NCI-H82 (cell line): ENCODE measurements at regions not wholly inside any gene's neighbourhood (a gene's known extent, or its start where the extent isn't known, plus 50 kb on each side); places are given as distances from the start of the nearest gene placed in this dataset.

ENCODE experiments used
- DNase-seq: peaks from one replicate; lab custom pipeline; 2025; lab: John Stamatoyannopoulos, UW

GRCh38 chr2:76579911-76580310, 869.2 kb upstream of the GCFC2 start:
- no peak for DNase-seq

GRCh38 chr2:76572981-76573380, 862.3 kb upstream of the GCFC2 start:
- DNase-seq, result no peak

- DNase-seq, result no peak
Observed at GRCh38 chr2:76569819-76570218, 859.1 kb upstream of the GCFC2 start.

GRCh38 chr2:76567478-76567877, 856.8 kb upstream of the GCFC2 start:
- no peak for DNase-seq

- DNase-seq, result no peak
Observed at GRCh38 chr2:76564734-76565133, 854.0 kb upstream of the GCFC2 start.

- DNase-seq, result no peak
Observed at GRCh38 chr2:76563730-76564129, 853.0 kb upstream of the GCFC2 start.

GRCh38 chr2:76558157-76558556, 847.4 kb upstream of the GCFC2 start:
- DNase-seq, result no peak

- no peak for DNase-seq
Observed at GRCh38 chr2:76556018-76556417, 845.3 kb upstream of the GCFC2 start.

GRCh38 chr2:76546207-76546606, 835.5 kb upstream of the GCFC2 start:
- no peak for DNase-seq

GRCh38 chr2:76544901-76545300, 834.2 kb upstream of the GCFC2 start:
- no peak for DNase-seq

GRCh38 chr2:76517574-76517909, 806.8 kb upstream of the GCFC2 start:
- DNase-seq, result no peak

- peak; percentile 48 for DNase-seq
Observed at GRCh38 chr2:76516861-76517573, 806.3 kb upstream of the GCFC2 start.

- no peak for DNase-seq
Observed at GRCh38 chr2:76512201-76512820, 801.6 kb upstream of the GCFC2 start.

- no peak for DNase-seq
Observed at GRCh38 chr2:76506538-76506937, 795.8 kb upstream of the GCFC2 start.

GRCh38 chr2:76501641-76502040, 790.9 kb upstream of the GCFC2 start:
- DNase-seq, result no peak

GRCh38 chr2:76498360-76498759, 787.6 kb upstream of the GCFC2 start:
- DNase-seq, result no peak

GRCh38 chr2:76491503-76491902, 780.8 kb upstream of the GCFC2 start:
- no peak for DNase-seq

- no peak for DNase-seq
Observed at GRCh38 chr2:76478266-76479035, 767.7 kb upstream of the GCFC2 start.

GRCh38 chr2:76472946-76473345, 762.2 kb upstream of the GCFC2 start:
- DNase-seq, result no peak

- no peak for DNase-seq
Observed at GRCh38 chr2:76469066-76469465, 758.4 kb upstream of the GCFC2 start.

GRCh38 chr2:76467326-76467725, 756.6 kb upstream of the GCFC2 start:
- no peak for DNase-seq

- DNase-seq, result peak; percentile 10
Observed at GRCh38 chr2:76464310-76464709, 753.6 kb upstream of the GCFC2 start.

- DNase-seq, result no peak
Observed at GRCh38 chr2:76461431-76461830, 750.7 kb upstream of the GCFC2 start.
